HEK293 (cell line): ENCODE measurements at regions not wholly inside any gene's neighbourhood (a gene's known extent, or its start where the extent isn't known, plus 50 kb on each side); places are given as distances from the start of the nearest gene placed in this dataset.
A peak's percentile ranks its signal among the peaks of the same experiment; 100 is the strongest.
"Not testable (repeated sequence)": the region's sequence is repeated elsewhere in the genome, so short reads cannot be mapped to it uniquely, and the experiment has no call there.

ENCODE experiments used
- CTCF ChIA-PET: fragments of 350-600 bp; formaldehyde crosslinking; extraction: SDS; loops from one replicate; lab custom pipeline; 2021; ENCODE audit warnings: antibody characterized with exemption; lab: Yijun Ruan, JAX
- POLR2A ChIA-PET: fragments of 300-600 bp; formaldehyde crosslinking; extraction: SDS; loops from one replicate; lab custom pipeline; 2020; ENCODE audit warnings: antibody characterized with exemption, inconsistent platforms; lab: Yijun Ruan, JAX
- H3K27ac ChIP-seq: fragments of 200-500 bp; sonication (Bioruptor generic); 2 replicates; pipeline ENCODE4 v1.5.1; 2014; ENCODE audit warnings: low read depth, low read length, control low read depth, inconsistent platforms; ENCODE audit errors: extremely low read depth
- H3K36me3 ChIP-seq, 2 experiments: fragments of 200-500 bp in 1 of 2; sonication (Bioruptor generic) in 1 of 2; 1 replicate in 1 of 2; 2 replicates in 1 of 2; pipeline ENCODE4 v1.5.1; 2014 to 2017; ENCODE audit warnings: inconsistent platforms in 2 of 2, low read length in 2 of 2; ENCODE audit not compliant: control insufficient read depth in 2 of 2, insufficient read depth in 1 of 2
- H3K4me1 ChIP-seq: fragments of 200-500 bp; sonication (Bioruptor generic); 2 replicates; pipeline ENCODE4 v1.5.1; 2014; ENCODE audit warnings: mild to moderate bottlenecking, low read length, inconsistent platforms; ENCODE audit not compliant: control insufficient read depth, insufficient read depth
- H3K4me3 ChIP-seq: 2 replicates; pipeline ENCODE4 v1.5.1; 2011; ENCODE audit warnings: low read depth, mild to moderate bottlenecking, control low read depth, low read length, moderate library complexity
- H3K9me3 ChIP-seq: fragments of 200-500 bp; sonication (Bioruptor generic); 2 replicates; pipeline ENCODE4 v1.5.1; 2014; ENCODE audit warnings: low read depth, low read length, inconsistent platforms; ENCODE audit not compliant: control insufficient read depth, insufficient read depth
- HIC1 ChIP-seq: fragments of 450-650 bp; formaldehyde crosslinking; IDR thresholded peaks from 2 replicates; pipeline ENCODE4 v1.5.1; 2016; ENCODE audit warnings: missing biosample characterization, missing genetic modification characterization
- IKZF3 ChIP-seq: fragments of 450-650 bp; IDR thresholded peaks from 2 replicates; pipeline ENCODE4 v1.5.0; 2018; ENCODE audit warnings: missing biosample characterization, mild to moderate bottlenecking, missing genetic modification characterization, moderate library complexity
- KLF7 ChIP-seq: fragments of 450-650 bp; formaldehyde crosslinking; IDR thresholded peaks from 2 replicates; pipeline ENCODE4 v1.5.1; 2016; ENCODE audit warnings: missing biosample characterization, missing genetic modification characterization, borderline replicate concordance
- PRDM2 ChIP-seq: fragments of 450-650 bp; formaldehyde crosslinking; IDR thresholded peaks from 2 replicates; pipeline ENCODE4 v1.5.1; 2016; ENCODE audit warnings: missing biosample characterization, missing genetic modification characterization, borderline replicate concordance
- REPIN1 ChIP-seq: fragments of 450-650 bp; formaldehyde crosslinking; IDR thresholded peaks from 2 replicates; pipeline ENCODE4 v1.5.1; 2017; ENCODE audit warnings: missing biosample characterization, missing genetic modification characterization, low read depth
- ZBTB17 ChIP-seq: fragments of 450-650 bp; formaldehyde crosslinking; IDR thresholded peaks from 2 replicates; pipeline ENCODE4 v1.5.1; 2016; ENCODE audit warnings: missing biosample characterization, missing genetic modification characterization
- ZNF18 ChIP-seq: fragments of 450-650 bp; formaldehyde crosslinking; IDR thresholded peaks from 2 replicates; pipeline ENCODE4 v1.5.1; 2016; ENCODE audit warnings: missing biosample characterization, missing genetic modification characterization
- ZNF311 ChIP-seq: fragments of 450-650 bp; formaldehyde crosslinking; IDR thresholded peaks from 2 replicates; pipeline ENCODE4 v1.5.1; 2017; ENCODE audit warnings: missing biosample characterization, missing genetic modification characterization, borderline replicate concordance
- ZNF394 ChIP-seq: fragments of 450-650 bp; formaldehyde crosslinking; IDR thresholded peaks from 2 replicates; pipeline ENCODE4 v1.5.1; 2016; ENCODE audit warnings: missing biosample characterization, missing genetic modification characterization, mild to moderate bottlenecking, moderate library complexity, borderline replicate concordance
- ZNF510 ChIP-seq: fragments of 450-650 bp; formaldehyde crosslinking; IDR thresholded peaks from 2 replicates; pipeline ENCODE4 v1.5.1; 2018; ENCODE audit warnings: mild to moderate bottlenecking, missing genetic modification characterization, missing biosample characterization; ENCODE audit not compliant: insufficient replicate concordance
- ZNF596 ChIP-seq: fragments of 450-650 bp; IDR thresholded peaks from 2 replicates; pipeline ENCODE4 v1.5.0; 2018; ENCODE audit warnings: missing biosample characterization, mild to moderate bottlenecking, missing genetic modification characterization, moderate library complexity
- ZNF610 ChIP-seq: fragments of 450-650 bp; formaldehyde crosslinking; IDR thresholded peaks from 2 replicates; pipeline ENCODE4 v1.5.1; 2016; ENCODE audit warnings: missing biosample characterization, missing genetic modification characterization, borderline replicate concordance
- ZNF654 ChIP-seq: fragments of 450-650 bp; formaldehyde crosslinking; IDR thresholded peaks from 2 replicates; pipeline ENCODE4 v1.5.1; 2016; ENCODE audit warnings: low read depth, missing biosample characterization, missing genetic modification characterization
- ZNF664 ChIP-seq: fragments of 450-650 bp; formaldehyde crosslinking; IDR thresholded peaks from 2 replicates; pipeline ENCODE4 v1.5.1; 2016; ENCODE audit warnings: missing biosample characterization, missing genetic modification characterization
- ZNF830 ChIP-seq: fragments of 450-650 bp; IDR thresholded peaks from 2 replicates; pipeline ENCODE4 v1.5.0; 2018; ENCODE audit warnings: missing biosample characterization, missing genetic modification characterization, low read depth, mild to moderate bottlenecking, moderate library complexity
- ZSCAN5A ChIP-seq: fragments of 450-650 bp; formaldehyde crosslinking; IDR thresholded peaks from 2 replicates; pipeline ENCODE4 v1.5.1; 2016; ENCODE audit warnings: missing biosample characterization, missing genetic modification characterization

GRCh38 chr13:24986826-24987225, 109.1 kb upstream of the PABPC3 start (continued):
- TF ChIP-seq ZSCAN5A (no peak), ZNF311 (tag by site-specific recombination) (no peak), PRDM2 (tag by site-specific recombination) (no peak), ZNF830 (tag by site-specific recombination) (no peak), ZNF18 (tag by site-specific recombination) (no peak), ZNF596 (tag by site-specific recombination) (no peak)

GRCh38 chr13:24989959-24990358, 106.0 kb upstream of the PABPC3 start:
- H3K4me1 ChIP-seq, H3K36me3 ChIP-seq, H3K4me3 ChIP-seq, H3K27ac ChIP-seq, POLR2A ChIA-PET, H3K9me3 ChIP-seq: not testable (repeated sequence)
- CTCF ChIA-PET: interaction anchor here (0.7 kb wide), 1 partner anchor 222 kb away, joined by 3 read pairs; no protein-coding TSS in a partner anchor

- H3K9me3 ChIP-seq, H3K36me3 ChIP-seq, H3K27ac ChIP-seq, POLR2A ChIA-PET, H3K4me3 ChIP-seq, CTCF ChIA-PET, H3K4me1 ChIP-seq: not testable (repeated sequence)
These were observed 103.0 kb upstream of the PABPC3 start for GRCh38 chr13:24992946-24993345.

GRCh38 chr13:24995225-24995804, 100.6 kb upstream of the PABPC3 start:
- POLR2A ChIA-PET: no interaction called here
- H3K4me1 ChIP-seq: no peaks in the 10 kb centered on the region
- TF ChIP-seq REPIN1 (tag by site-specific recombination) (no peak), HIC1 (tag by site-specific recombination) (no peak), ZBTB17 (peak; percentile 44; the same call in 1 of the 2 replicates), ZNF510 (no peak), ZNF654 (tag by site-specific recombination) (peak; percentile 80), ZNF610 (tag by site-specific recombination) (no peak), KLF7 (tag by site-specific recombination) (no peak), ZNF664 (tag by site-specific recombination) (peak; percentile 100), ZNF394 (tag by site-specific recombination) (peak; percentile 34; the same call in 1 of the 2 replicates), IKZF3 (tag by site-specific recombination) (0 out of 2 replicates have a peak, but pooled peaks have one; percentile 27)

More at GRCh38 chr13:24995225-24995804, 100.6 kb upstream of the PABPC3 start:
- no peak overlapping the region for H3K27ac ChIP-seq
- CTCF ChIA-PET: interaction anchor here (0.7 to 2.4 kb wide), 17 partner anchors 9 to 758 kb away, joined by 3 to 13 read pairs (median 4); no protein-coding TSS in a partner anchor
- H3K9me3 ChIP-seq: no peaks in the 10 kb centered on the region
- no peaks in the 10 kb centered on the region for H3K36me3 ChIP-seq
- H3K4me3 ChIP-seq: no peak overlapping the region
